WTC11 (cell line): ENCODE measurements at regions not wholly inside any gene's neighbourhood (a gene's known extent, or its start where the extent isn't known, plus 50 kb on each side); places are given as distances from the start of the nearest gene placed in this dataset.

Experiments
- ATAC-seq: fragments of 200-7000 bp; cut with Tn5 transposase; 2 replicates; pipeline ENCODE4 v1.10.0; 2021; ENCODE audit warnings: mild to moderate bottlenecking, moderate library complexity
- CTCF ChIA-PET: fragments of 300-600 bp; sonication (Branson Sonifier 250); formaldehyde crosslinking; loops from one replicate; lab custom pipeline; 2021; ENCODE audit warnings: antibody characterized with exemption; lab: Charles Lee
- POLR2A ChIA-PET: fragments of 350-600 bp; sonication (Branson Sonifier 250); formaldehyde crosslinking; loops from one replicate; lab custom pipeline; 2021; ENCODE audit warnings: antibody characterized with exemption; lab: Charles Lee
- DNase-seq: peaks from one replicate; pipeline ENCODE4 v3.0.0; 2021; ENCODE audit warnings: low spot score
- H3K27ac Mint-ChIP-seq: 2 replicates; pipeline ENCODE4 v1.8.0; 2021; ENCODE audit warnings: mixed read lengths
- H3K27me3 Mint-ChIP-seq: 2 replicates; pipeline ENCODE4 v1.8.0; 2021; ENCODE audit warnings: low read depth, mild to moderate bottlenecking, moderate library complexity, mixed read lengths
- H3K36me3 Mint-ChIP-seq: 2 replicates; pipeline ENCODE4 v1.8.0; 2021; ENCODE audit warnings: mixed read lengths
- H3K4me1 Mint-ChIP-seq: 2 replicates; pipeline ENCODE4 v1.8.0; 2022; ENCODE audit warnings: mixed read lengths
- H3K4me3 Mint-ChIP-seq: 2 replicates; pipeline ENCODE4 v1.8.0; 2021; ENCODE audit warnings: mild to moderate bottlenecking, moderate library complexity, mixed read lengths
- H3K9me3 Mint-ChIP-seq: 2 replicates; pipeline ENCODE4 v1.8.0; 2021; ENCODE audit warnings: mixed read lengths
- CREM ChIP-seq: sonication (generic); formaldehyde crosslinking; IDR thresholded peaks from 2 replicates; pipeline ENCODE4 v1.8.1; 2022; ENCODE audit warnings: mild to moderate bottlenecking, missing genetic modification reagents, moderate library complexity
- E2F4 ChIP-seq: sonication (generic); formaldehyde crosslinking; IDR thresholded peaks from 2 replicates; pipeline ENCODE4 v1.8.1; 2022; ENCODE audit warnings: low read depth, mild to moderate bottlenecking, moderate library complexity, missing genetic modification reagents, borderline replicate concordance
- EMX1 ChIP-seq: fragments of 250-450 bp; sonication (Bioruptor Pico); IDR thresholded peaks from 2 replicates; pipeline ENCODE4 v1.8.0; 2021; ENCODE audit warnings: mild to moderate bottlenecking
- ERG ChIP-seq: fragments of 250-450 bp; sonication (Bioruptor Pico); IDR thresholded peaks from 2 replicates; pipeline ENCODE4 v1.8.0; 2021; ENCODE audit warnings: mild to moderate bottlenecking
- ESRRA ChIP-seq: sonication (generic); formaldehyde crosslinking; IDR thresholded peaks from 2 replicates; pipeline ENCODE4 v1.8.1; 2022; ENCODE audit warnings: mild to moderate bottlenecking, missing genetic modification reagents, borderline replicate concordance
- FOXK1 ChIP-seq: sonication (generic); formaldehyde crosslinking; IDR thresholded peaks from 2 replicates; pipeline ENCODE4 v1.8.0; 2022; ENCODE audit warnings: mild to moderate bottlenecking, moderate library complexity, missing genetic modification reagents
- FOXP4 ChIP-seq: sonication (generic); formaldehyde crosslinking; IDR thresholded peaks from 2 replicates; pipeline ENCODE4 v1.8.0; 2022; ENCODE audit warnings: mild to moderate bottlenecking, missing genetic modification reagents
- JAZF1 ChIP-seq: fragments of 250-450 bp; sonication (Bioruptor Pico); IDR thresholded peaks from 2 replicates; pipeline ENCODE4 v1.9.0; 2021; ENCODE audit warnings: moderate library complexity, mild to moderate bottlenecking, inconsistent platforms
- JUN ChIP-seq: sonication (generic); formaldehyde crosslinking; IDR thresholded peaks from 2 replicates; pipeline ENCODE4 v1.8.0; 2023; ENCODE audit warnings: mild to moderate bottlenecking, missing genetic modification reagents
- NFATC4 ChIP-seq: fragments of 250-450 bp; sonication (Bioruptor Pico); IDR thresholded peaks from 2 replicates; pipeline ENCODE4 v1.9.0; 2021; ENCODE audit warnings: mild to moderate bottlenecking
- RELA ChIP-seq: sonication (generic); formaldehyde crosslinking; IDR thresholded peaks from 2 replicates; pipeline ENCODE4 v1.8.1; 2022; ENCODE audit warnings: missing genetic modification reagents, mild to moderate bottlenecking, borderline replicate concordance
- SMAD3 ChIP-seq: sonication (generic); formaldehyde crosslinking; IDR thresholded peaks from 2 replicates; pipeline ENCODE4 v1.8.0; 2022; ENCODE audit warnings: missing genetic modification reagents, mild to moderate bottlenecking, borderline replicate concordance
- TEAD4 ChIP-seq: sonication (generic); formaldehyde crosslinking; IDR thresholded peaks from 2 replicates; pipeline ENCODE4 v1.8.0; 2022; ENCODE audit warnings: mild to moderate bottlenecking, missing genetic modification reagents
- ZNF423 ChIP-seq: fragments of 250-450 bp; sonication (Bioruptor Pico); IDR thresholded peaks from 2 replicates; pipeline ENCODE4 v2.1.2; 2022; ENCODE audit warnings: mild to moderate bottlenecking, moderate library complexity
- ZNF532 ChIP-seq: fragments of 250-450 bp; sonication (Bioruptor Pico); IDR thresholded peaks from 2 replicates; pipeline ENCODE4 v1.9.0; 2021; ENCODE audit warnings: mild to moderate bottlenecking, borderline replicate concordance
- ZNF671 ChIP-seq: fragments of 250-450 bp; sonication (Bioruptor Pico); IDR thresholded peaks from 2 replicates; pipeline ENCODE4 v1.8.0; 2021; ENCODE audit warnings: mild to moderate bottlenecking
- TF ChIP-seq, protein P1 (sequence below): fragments of 250-450 bp; sonication (Bioruptor Pico); IDR thresholded peaks from 2 replicates; pipeline ENCODE4 v1.9.0; 2021; ENCODE audit warnings: mild to moderate bottlenecking
- TF ChIP-seq, protein P2 (sequence below): sonication (generic); formaldehyde crosslinking; IDR thresholded peaks from 2 replicates; pipeline ENCODE4 v1.8.0; 2022; ENCODE audit warnings: mild to moderate bottlenecking, missing genetic modification reagents
- TF ChIP-seq, protein P3 (sequence below): sonication (generic); formaldehyde crosslinking; IDR thresholded peaks from 2 replicates; pipeline ENCODE4 v1.8.1; 2022; ENCODE audit warnings: mild to moderate bottlenecking, moderate library complexity, missing genetic modification reagents

GRCh38 chr20:51094221-51094620, 71.3 kb upstream of the KCNG1 start:
- Mint-ChIP-seq H3K4me3 (no peak overlapping the region), H3K4me1 (peaks cover 26% of the 10 kb centered on the region), H3K27me3 (no peaks in the 10 kb centered on the region), H3K9me3 (no peaks in the 10 kb centered on the region), H3K27ac (no peak overlapping the region), H3K36me3 (no peaks in the 10 kb centered on the region)
- 0 out of 2 replicates have a peak, but pooled peaks have one; percentile 24 for ATAC-seq
- TF ChIP-seq FOXK1 (CRISPR knock-in tag), result no peak
- TF ChIP-seq NFATC4 (CRISPR knock-in tag), result no peak
- TF ChIP-seq, protein P1, sequence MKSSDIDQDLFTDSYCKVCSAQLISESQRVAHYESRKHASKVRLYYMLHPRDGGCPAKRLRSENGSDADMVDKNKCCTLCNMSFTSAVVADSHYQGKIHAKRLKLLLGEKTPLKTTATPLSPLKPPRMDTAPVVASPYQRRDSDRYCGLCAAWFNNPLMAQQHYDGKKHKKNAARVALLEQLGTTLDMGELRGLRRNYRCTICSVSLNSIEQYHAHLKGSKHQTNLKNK (CRISPR knock-in tag), result no peak
- no peak for TF ChIP-seq CREM (CRISPR knock-in tag)
- TF ChIP-seq EMX1 (CRISPR knock-in tag), result no peak
- no peak for TF ChIP-seq E2F4 (CRISPR knock-in tag)
- no peak for TF ChIP-seq ZNF671 (CRISPR knock-in tag)
- no peak for TF ChIP-seq ZNF532 (CRISPR knock-in tag)
- TF ChIP-seq SMAD3 (CRISPR knock-in tag), result no peak
- TF ChIP-seq TEAD4 (CRISPR knock-in tag), result no peak
- no peak for TF ChIP-seq JAZF1 (CRISPR knock-in tag)
- TF ChIP-seq RELA (CRISPR knock-in tag), result no peak
- TF ChIP-seq, protein P2, sequence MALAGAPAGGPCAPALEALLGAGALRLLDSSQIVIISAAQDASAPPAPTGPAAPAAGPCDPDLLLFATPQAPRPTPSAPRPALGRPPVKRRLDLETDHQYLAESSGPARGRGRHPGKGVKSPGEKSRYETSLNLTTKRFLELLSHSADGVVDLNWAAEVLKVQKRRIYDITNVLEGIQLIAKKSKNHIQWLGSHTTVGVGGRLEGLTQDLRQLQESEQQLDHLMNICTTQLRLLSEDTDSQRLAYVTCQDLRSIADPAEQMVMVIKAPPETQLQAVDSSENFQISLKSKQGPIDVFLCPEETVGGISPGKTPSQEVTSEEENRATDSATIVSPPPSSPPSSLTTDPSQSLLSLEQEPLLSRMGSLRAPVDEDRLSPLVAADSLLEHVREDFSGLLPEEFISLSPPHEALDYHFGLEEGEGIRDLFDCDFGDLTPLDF (CRISPR knock-in tag), result no peak
- TF ChIP-seq ZNF423 (CRISPR knock-in tag), result no peak
- no peak for TF ChIP-seq FOXP4 (CRISPR knock-in tag)
- no peak for TF ChIP-seq ERG
- no peak for TF ChIP-seq JUN (CRISPR knock-in tag)
- no peak for TF ChIP-seq ESRRA (CRISPR knock-in tag)
- TF ChIP-seq, protein P3, sequence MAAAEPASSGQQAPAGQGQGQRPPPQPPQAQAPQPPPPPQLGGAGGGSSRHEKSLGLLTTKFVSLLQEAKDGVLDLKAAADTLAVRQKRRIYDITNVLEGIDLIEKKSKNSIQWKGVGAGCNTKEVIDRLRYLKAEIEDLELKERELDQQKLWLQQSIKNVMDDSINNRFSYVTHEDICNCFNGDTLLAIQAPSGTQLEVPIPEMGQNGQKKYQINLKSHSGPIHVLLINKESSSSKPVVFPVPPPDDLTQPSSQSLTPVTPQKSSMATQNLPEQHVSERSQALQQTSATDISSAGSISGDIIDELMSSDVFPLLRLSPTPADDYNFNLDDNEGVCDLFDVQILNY (CRISPR knock-in tag), result no peak
- ChIA-PET CTCF (no interaction called here), POLR2A (interaction anchor here (0.6 kb wide), 1 partner anchor 60 kb away, joined by 4 read pairs; no protein-coding TSS in a partner anchor)
- DNase-seq, result no peak
